Smooth muscle cell (in vitro differentiated cells): ENCODE measurements at regions not wholly inside any gene's neighbourhood (a gene's known extent, or its start where the extent isn't known, plus 50 kb on each side); places are given as distances from the start of the nearest gene placed in this dataset.

Experiments
- DNase-seq: peaks from one replicate; lab custom pipeline; 2025; ENCODE audit not compliant: unreplicated experiment; lab: John Stamatoyannopoulos, UW
- H2AFZ ChIP-seq: fragments of 200-600 bp; sonication (generic); 2 replicates; pipeline ENCODE4 v1.6.0; 2016; ENCODE audit warnings: antibody characterized with exemption, low read depth, mild to moderate bottlenecking
- H3F3A ChIP-seq: fragments of 200-600 bp; sonication (generic); 2 replicates; pipeline ENCODE4 v1.6.0; 2017; ENCODE audit warnings: antibody characterized with exemption, low read depth
- H3K27ac ChIP-seq: fragments of 200-600 bp; sonication (generic); 2 replicates; pipeline ENCODE4 v1.5.1; 2016; ENCODE audit warnings: low read depth, mild to moderate bottlenecking
- H3K27me3 ChIP-seq: fragments of 200-600 bp; sonication (generic); 2 replicates; pipeline ENCODE4 v1.6.1; 2016; ENCODE audit warnings: low read depth, mild to moderate bottlenecking
- H3K36me3 ChIP-seq: fragments of 200-600 bp; sonication (generic); 2 replicates; pipeline ENCODE4 v1.5.1; 2016; ENCODE audit warnings: low read depth
- H3K4me1 ChIP-seq: fragments of 200-600 bp; sonication (generic); 2 replicates; pipeline ENCODE4 v1.5.1; 2016; ENCODE audit warnings: low read depth
- H3K4me2 ChIP-seq: fragments of 200-600 bp; sonication (generic); 2 replicates; pipeline ENCODE4 v1.6.0; 2016; ENCODE audit warnings: mild to moderate bottlenecking
- H3K4me3 ChIP-seq: fragments of 200-600 bp; sonication (generic); 2 replicates; pipeline ENCODE4 v1.5.1; 2016; ENCODE audit warnings: mild to moderate bottlenecking
- H3K79me2 ChIP-seq: fragments of 200-600 bp; sonication (generic); 2 replicates; pipeline ENCODE4 v1.6.0; 2016; ENCODE audit warnings: low read depth, mild to moderate bottlenecking
- H3K9ac ChIP-seq: fragments of 200-600 bp; sonication (generic); 2 replicates; pipeline ENCODE4 v1.6.0; 2016; ENCODE audit warnings: low read depth
- H3K9me3 ChIP-seq: fragments of 200-600 bp; sonication (generic); replicated peaks from 2 replicates; pipeline ENCODE4 v1.5.1; 2016; ENCODE audit warnings: low read depth
- H4K20me1 ChIP-seq: fragments of 200-600 bp; sonication (generic); 2 replicates; pipeline ENCODE4 v1.6.0; 2016; ENCODE audit warnings: low read depth
- CTCF ChIP-seq: fragments of 200-600 bp; sonication (generic); IDR thresholded peaks from 2 replicates; pipeline ENCODE4 v1.5.1; 2017; ENCODE audit warnings: borderline replicate concordance, mild to moderate bottlenecking, antibody characterized with exemption; ENCODE audit not compliant: insufficient read depth, poor library complexity, severe bottlenecking
- WGBS: methylation state at CpG from one replicate; pipeline ENCODE4 v1.1.7; 2016; ENCODE audit warnings: low lambda C conversion rate; 5-methylcytosine and 5-hydroxymethylcytosine counted together

- Histone ChIP-seq H3K4me1 (no peaks in the 10 kb centered on the region), H3K36me3 (no peaks in the 10 kb centered on the region), H3K4me3 (no peak overlapping the region), H3K79me2 (no peaks in the 10 kb centered on the region), H4K20me1 (no peaks in the 10 kb centered on the region), H3K9me3 (no peaks in the 10 kb centered on the region), H3F3A (no peaks in the 10 kb centered on the region), H3K4me2 (no peak overlapping the region), H3K27me3 (no peaks in the 10 kb centered on the region), H3K9ac (no peak overlapping the region), H3K27ac (no peak overlapping the region), H2AFZ (no peak overlapping the region)
- 77% methylated on average over 2 of the region's 2 CpGs for WGBS
- DNase-seq: no peak
- no peak for TF ChIP-seq CTCF
Observed at GRCh38 chr1:219277304-219278105, 103.8 kb downstream of the LYPLAL1 start.

- no peaks in the 10 kb centered on the region for H3K36me3 ChIP-seq
- H3K9ac ChIP-seq: no peak overlapping the region
- TF ChIP-seq CTCF: no peak
- H3K4me2 ChIP-seq: no peak overlapping the region
- H3K27ac ChIP-seq: no peak overlapping the region
- H3K4me1 ChIP-seq: peaks cover 3% of the 10 kb centered on the region
- H3K4me3 ChIP-seq: no peak overlapping the region
- DNase-seq: no peak
- no peaks in the 10 kb centered on the region for H3K9me3 ChIP-seq
- H2AFZ ChIP-seq: no peak overlapping the region
- no peaks in the 10 kb centered on the region for H3K27me3 ChIP-seq
- H3K79me2 ChIP-seq: no peaks in the 10 kb centered on the region
- 83% methylated on average over 5 of the region's 5 CpGs for WGBS
- H3F3A ChIP-seq: no peaks in the 10 kb centered on the region
- H4K20me1 ChIP-seq: no peaks in the 10 kb centered on the region
Observed at GRCh38 chr1:219276049-219276738, 102.5 kb downstream of the LYPLAL1 start.

GRCh38 chr1:219273088-219273686 lies 99.5 kb downstream of the LYPLAL1 start:
- Histone ChIP-seq H3K4me2 (no peak overlapping the region), H3K4me3 (no peak overlapping the region)

More at GRCh38 chr1:219273088-219273686, 99.5 kb downstream of the LYPLAL1 start:
- Histone ChIP-seq H3K4me1 (peaks cover 3% of the 10 kb centered on the region), H3K9me3 (no peaks in the 10 kb centered on the region), H3K27me3 (no peaks in the 10 kb centered on the region), H2AFZ (no peak overlapping the region), H3F3A (no peaks in the 10 kb centered on the region), H4K20me1 (no peaks in the 10 kb centered on the region), H3K36me3 (no peaks in the 10 kb centered on the region), H3K79me2 (no peaks in the 10 kb centered on the region), H3K9ac (no peak overlapping the region), H3K27ac (no peak overlapping the region)
- 97% methylated on average over 3 of the region's 3 CpGs for WGBS
- no peak for TF ChIP-seq CTCF
- DNase-seq: no peak
